Spleen (tissue), 7 donors: ENCODE measurements at regions not wholly inside any gene's neighbourhood (a gene's known extent, or its start where the extent isn't known, plus 50 kb on each side); places are given as distances from the start of the nearest gene placed in this dataset.

Experiments
- POLR2A ChIP-seq, 3 donors: fragments of 450-650 bp; IDR thresholded peaks; one replicate each; pipeline ENCODE4 v1.5.1; 2017; ENCODE audit warnings: antibody characterized with exemption in 3 of 3, mild to moderate bottlenecking in 1 of 3
- POLR2AphosphoS5 ChIP-seq, 3 donors: sonication (generic); formaldehyde crosslinking; IDR thresholded peaks; one replicate each; pipeline ENCODE4 v1.5.1; 2017; ENCODE audit warnings: antibody characterized with exemption in 3 of 3
- TF ChIP-seq, protein P1 (sequence below), 11 experiments: fragments of 200-600 bp in 7 of 11; fragments of 450-650 bp in 4 of 11; sonication (generic) in 4 of 11; IDR thresholded peaks in 8 of 11; conservative IDR thresholded peaks in 3 of 11; 1 replicate in 7 of 11; 2 replicates in 4 of 11; pipeline versions ENCODE4 v1.4.0 to v1.8.0; 2016 to 2021; ENCODE audit warnings: antibody characterized with exemption in 11 of 11, inconsistent platforms in 4 of 11, mild to moderate bottlenecking in 1 of 11
- donor health status: DM: no; HTN: no; CAD: no; lungs with moderate emphysema.
- donor health status: DM: no; HTN: no; CAD: no.
- donor health status: DM: no; HTN: no; CAD: no.

DNA sequence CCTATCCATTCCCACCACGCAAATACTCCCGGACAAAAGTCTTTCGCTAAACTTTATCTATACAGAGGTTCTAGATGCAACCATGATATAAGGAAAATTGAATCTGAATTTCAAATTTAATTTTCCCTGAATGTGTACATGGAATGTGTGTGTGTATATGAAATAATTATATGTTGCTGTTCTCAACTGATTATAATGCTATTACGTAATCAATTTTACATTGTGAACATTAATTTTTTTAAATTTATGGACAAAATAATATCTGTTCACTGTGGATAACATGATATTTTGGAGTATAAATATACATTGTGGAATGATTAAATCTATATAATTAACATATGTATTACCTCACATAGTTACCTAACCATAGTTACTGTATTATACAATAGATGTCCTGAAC is 1250.6 kb downstream of the EFNA5 start:
- no peak for TF ChIP-seq POLR2A (IDR thresholded peaks at IDR 0.05)
- TF ChIP-seq, protein P1, sequence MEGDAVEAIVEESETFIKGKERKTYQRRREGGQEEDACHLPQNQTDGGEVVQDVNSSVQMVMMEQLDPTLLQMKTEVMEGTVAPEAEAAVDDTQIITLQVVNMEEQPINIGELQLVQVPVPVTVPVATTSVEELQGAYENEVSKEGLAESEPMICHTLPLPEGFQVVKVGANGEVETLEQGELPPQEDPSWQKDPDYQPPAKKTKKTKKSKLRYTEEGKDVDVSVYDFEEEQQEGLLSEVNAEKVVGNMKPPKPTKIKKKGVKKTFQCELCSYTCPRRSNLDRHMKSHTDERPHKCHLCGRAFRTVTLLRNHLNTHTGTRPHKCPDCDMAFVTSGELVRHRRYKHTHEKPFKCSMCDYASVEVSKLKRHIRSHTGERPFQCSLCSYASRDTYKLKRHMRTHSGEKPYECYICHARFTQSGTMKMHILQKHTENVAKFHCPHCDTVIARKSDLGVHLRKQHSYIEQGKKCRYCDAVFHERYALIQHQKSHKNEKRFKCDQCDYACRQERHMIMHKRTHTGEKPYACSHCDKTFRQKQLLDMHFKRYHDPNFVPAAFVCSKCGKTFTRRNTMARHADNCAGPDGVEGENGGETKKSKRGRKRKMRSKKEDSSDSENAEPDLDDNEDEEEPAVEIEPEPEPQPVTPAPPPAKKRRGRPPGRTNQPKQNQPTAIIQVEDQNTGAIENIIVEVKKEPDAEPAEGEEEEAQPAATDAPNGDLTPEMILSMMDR (IDR thresholded peaks at IDR 0.05 in 8 of 11, conservative IDR thresholded peaks at IDR 0.05 in 3 of 11) = no peak
- TF ChIP-seq POLR2AphosphoS5 (IDR thresholded peaks at IDR 0.05) = no peak
